GM12878 (cell line): ENCODE measurements at regions not wholly inside any gene's neighbourhood (a gene's known extent, or its start where the extent isn't known, plus 50 kb on each side); places are given as distances from the start of the nearest gene placed in this dataset.

Experiments used
- BCL11A ChIP-seq: IDR thresholded peaks from 2 replicates; pipeline ENCODE4 v1.6.1; 2011; ENCODE audit warnings: low read depth, low read length
- EZH2 ChIP-seq: IDR thresholded peaks from 2 replicates; pipeline ENCODE4 v1.6.1; 2012; ENCODE audit warnings: low read depth, mild to moderate bottlenecking, control low read depth, inconsistent platforms, low read length, borderline replicate concordance; ENCODE audit not compliant: control insufficient read depth

DNA sequence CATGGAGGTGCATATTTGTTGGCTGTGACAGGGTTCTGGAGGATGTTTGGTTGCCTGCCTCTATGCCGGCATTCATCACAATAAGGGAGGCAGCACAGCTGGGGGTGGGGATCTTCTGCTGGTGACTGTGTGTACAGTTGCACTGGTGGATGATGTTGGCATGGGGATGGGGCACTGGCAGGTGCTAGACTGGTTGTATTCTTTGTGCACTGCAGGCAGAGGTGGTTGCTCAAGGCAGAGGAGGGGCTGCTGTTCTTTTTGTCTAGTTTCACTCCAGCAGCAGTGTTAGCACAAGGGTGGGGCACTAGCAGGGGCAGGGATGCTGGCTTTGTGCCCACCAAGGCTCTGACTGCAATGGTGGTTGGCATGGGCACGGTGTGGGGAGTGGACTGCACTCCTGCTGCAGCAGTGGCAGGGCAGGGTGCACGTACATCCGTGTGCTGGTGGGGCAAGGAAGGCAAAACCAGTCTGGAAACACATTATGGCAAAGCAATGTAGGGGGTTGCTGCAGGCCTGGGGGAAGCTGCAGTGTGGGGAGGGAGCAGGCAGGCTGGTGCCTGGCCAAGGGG lies 69.3 kb downstream of the ISOC1 start:
- no peak for TF ChIP-seq EZH2
- TF ChIP-seq BCL11A: no peak
